ENCODE measurements at regions not wholly inside any gene's neighbourhood (a gene's known extent, or its start where the extent isn't known, plus 50 kb on each side); places are given as distances from the start of the nearest gene placed in this dataset.

DNA sequence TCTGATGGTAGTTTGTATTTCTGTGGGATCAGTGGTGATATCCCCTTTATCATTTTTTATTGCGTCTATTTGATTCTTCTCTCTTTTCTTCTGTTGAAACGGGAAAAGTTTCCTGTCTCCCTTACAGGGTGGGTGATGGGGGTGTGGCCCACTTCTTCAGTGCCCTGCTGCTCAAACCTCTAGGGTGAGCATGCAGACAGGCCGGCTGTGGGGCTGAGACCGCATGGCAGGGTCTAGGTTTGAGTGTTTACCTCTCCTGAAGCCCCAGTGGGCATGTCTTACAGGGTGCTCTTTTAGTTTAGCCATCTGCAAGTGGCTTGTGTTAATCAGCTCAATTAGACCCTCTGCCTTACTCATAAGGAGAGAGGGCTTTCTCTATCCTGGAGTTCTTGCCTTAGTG, 450.0 kb upstream of the EPHA3 start:
- TF ChIP-seq EZH2phosphoT487 (IDR thresholded peaks at IDR 0.05; ENCODE audit: low read depth): no peak
- TF ChIP-seq, protein P1, sequence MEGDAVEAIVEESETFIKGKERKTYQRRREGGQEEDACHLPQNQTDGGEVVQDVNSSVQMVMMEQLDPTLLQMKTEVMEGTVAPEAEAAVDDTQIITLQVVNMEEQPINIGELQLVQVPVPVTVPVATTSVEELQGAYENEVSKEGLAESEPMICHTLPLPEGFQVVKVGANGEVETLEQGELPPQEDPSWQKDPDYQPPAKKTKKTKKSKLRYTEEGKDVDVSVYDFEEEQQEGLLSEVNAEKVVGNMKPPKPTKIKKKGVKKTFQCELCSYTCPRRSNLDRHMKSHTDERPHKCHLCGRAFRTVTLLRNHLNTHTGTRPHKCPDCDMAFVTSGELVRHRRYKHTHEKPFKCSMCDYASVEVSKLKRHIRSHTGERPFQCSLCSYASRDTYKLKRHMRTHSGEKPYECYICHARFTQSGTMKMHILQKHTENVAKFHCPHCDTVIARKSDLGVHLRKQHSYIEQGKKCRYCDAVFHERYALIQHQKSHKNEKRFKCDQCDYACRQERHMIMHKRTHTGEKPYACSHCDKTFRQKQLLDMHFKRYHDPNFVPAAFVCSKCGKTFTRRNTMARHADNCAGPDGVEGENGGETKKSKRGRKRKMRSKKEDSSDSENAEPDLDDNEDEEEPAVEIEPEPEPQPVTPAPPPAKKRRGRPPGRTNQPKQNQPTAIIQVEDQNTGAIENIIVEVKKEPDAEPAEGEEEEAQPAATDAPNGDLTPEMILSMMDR (IDR thresholded peaks at IDR 0.05; ENCODE audit: low read depth, low read length): no peak

Measured in OCI-LY3 (cell line).